Endodermal cell (in vitro differentiated cells): ENCODE measurements at regions not wholly inside any gene's neighbourhood (a gene's known extent, or its start where the extent isn't known, plus 50 kb on each side); places are given as distances from the start of the nearest gene placed in this dataset.

Source experiments
- DNase-seq: peaks from one replicate; pipeline ENCODE4 v3.0.0-alpha.2; 2017
- H3K27ac ChIP-seq: 2 replicates; pipeline ENCODE4 v1.5.1; 2013; ENCODE audit warnings: mild to moderate bottlenecking, low read depth, low read length, moderate library complexity
- H3K27me3 ChIP-seq: 2 replicates; pipeline ENCODE4 v1.6.1; 2013; ENCODE audit warnings: mild to moderate bottlenecking, low read length, moderate library complexity; ENCODE audit not compliant: insufficient read depth, control insufficient read depth, poor library complexity, severe bottlenecking
- H3K36me3 ChIP-seq: 2 replicates; pipeline ENCODE4 v1.7.0; 2013; ENCODE audit warnings: mild to moderate bottlenecking, low read length, moderate library complexity; ENCODE audit not compliant: control insufficient read depth, insufficient read depth
- H3K4me1 ChIP-seq: one replicate; pipeline ENCODE4 v1.7.0; 2013; ENCODE audit warnings: low read length; ENCODE audit not compliant: control insufficient read depth, insufficient read depth
- H3K4me3 ChIP-seq: 2 replicates; pipeline ENCODE4 v1.5.1; 2013; ENCODE audit warnings: mild to moderate bottlenecking, low read length, moderate library complexity
- H3K9ac ChIP-seq: 2 replicates; pipeline ENCODE4 v1.6.1; 2013; ENCODE audit warnings: mild to moderate bottlenecking, low read length, moderate library complexity; ENCODE audit not compliant: poor library complexity, severe bottlenecking; ENCODE audit errors: extremely low read depth
- H3K9me3 ChIP-seq: 2 replicates; pipeline ENCODE4 v1.6.1; 2013; ENCODE audit warnings: mild to moderate bottlenecking, low read length, moderate library complexity; ENCODE audit not compliant: control insufficient read depth
- H3K27ac Mint-ChIP-seq: 2 replicates; pipeline ENCODE4 v1.8.0; 2020; ENCODE audit warnings: mixed read lengths
- H3K27me3 Mint-ChIP-seq: 2 replicates; pipeline ENCODE4 v1.8.0; 2021; ENCODE audit warnings: mild to moderate bottlenecking, mixed read lengths; ENCODE audit not compliant: insufficient read depth
- H3K36me3 Mint-ChIP-seq: 2 replicates; pipeline ENCODE4 v1.8.0; 2020; ENCODE audit warnings: low read depth, mixed read lengths
- H3K4me1 Mint-ChIP-seq: 2 replicates; pipeline ENCODE4 v1.8.0; 2020; ENCODE audit warnings: mixed read lengths
- H3K4me3 Mint-ChIP-seq: 2 replicates; pipeline ENCODE4 v1.8.0; 2020; ENCODE audit warnings: mild to moderate bottlenecking, moderate library complexity, mixed read lengths
- H3K9me3 Mint-ChIP-seq: 2 replicates; pipeline ENCODE4 v1.8.0; 2020; ENCODE audit warnings: mild to moderate bottlenecking, mixed read lengths
- WGBS, 2 experiments: methylation state at CpG; one replicate each; pipeline versions ENCODE4 v1.1.5 to v1.1.7; 2013; ENCODE audit warnings: missing lambda C conversion rate in 2 of 2, mixed read lengths in 1 of 2; ENCODE audit not compliant: insufficient coverage in 1 of 2, insufficient read length in 1 of 2; 5-methylcytosine and 5-hydroxymethylcytosine counted together
- TF ChIP-seq, protein P1 (sequence below): fragments of 200-600 bp; sonication (generic); conservative IDR thresholded peaks from 2 replicates; pipeline ENCODE4 v1.5.0; 2021; ENCODE audit warnings: antibody characterized with exemption, mild to moderate bottlenecking

DNA sequence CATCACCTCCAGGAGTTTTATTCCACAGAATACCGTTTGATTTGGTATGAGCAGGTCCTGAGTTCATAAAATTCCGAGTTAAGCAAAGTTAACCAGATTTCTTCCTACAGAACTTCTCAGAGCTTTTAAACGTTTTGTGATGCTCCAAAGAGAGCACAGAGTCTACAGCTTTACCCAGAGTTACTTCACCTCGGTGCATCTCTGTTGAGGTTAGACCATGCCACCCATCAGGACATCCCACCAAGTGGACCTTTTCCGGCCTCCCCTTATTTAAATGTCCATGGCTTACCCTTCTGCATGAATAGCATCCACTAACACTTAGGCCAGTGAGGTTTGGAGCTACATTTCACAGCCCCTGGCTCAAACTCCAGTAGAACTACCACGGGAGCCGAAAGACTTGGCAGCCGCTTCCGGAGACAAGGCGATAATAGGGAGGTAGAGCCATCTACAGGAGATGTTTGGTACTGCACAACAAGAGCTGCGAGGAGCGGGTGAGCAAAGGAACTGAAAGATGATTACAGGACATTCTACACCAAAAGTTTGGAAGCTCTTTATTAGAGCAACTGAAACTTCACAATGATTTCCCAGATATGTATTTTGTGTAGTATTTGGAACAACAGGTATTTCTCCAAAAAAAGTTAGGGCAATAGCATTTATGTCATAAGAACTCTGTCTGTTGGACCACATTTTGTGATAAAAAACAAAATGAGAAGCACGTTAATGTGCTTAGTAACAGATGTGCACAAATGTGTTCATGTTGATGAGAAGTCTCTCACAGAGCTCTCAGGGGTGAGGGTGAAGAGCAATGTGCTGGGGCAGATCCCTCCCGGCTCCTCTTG is 174.7 kb downstream of the HERPUD2 start:
- WGBS, 2 experiments: 44 to 45% methylated on average over 12 to 14 of the region's 14 CpGs
- no peaks in the 10 kb centered on the region for H3K4me1 ChIP-seq
- Mint-ChIP-seq H3K4me1 (no peaks in the 10 kb centered on the region), H3K9me3 (no peaks in the 10 kb centered on the region), H3K27me3 (peaks cover 39% of the 10 kb centered on the region), H3K36me3 (no peaks in the 10 kb centered on the region), H3K4me3 (no peak overlapping the region), H3K27ac (no peak overlapping the region)
- H3K27me3 ChIP-seq: peaks cover 18% of the 10 kb centered on the region
- H3K27ac ChIP-seq: no peak overlapping the region
- no peaks in the 10 kb centered on the region for H3K36me3 ChIP-seq
- TF ChIP-seq, protein P1, sequence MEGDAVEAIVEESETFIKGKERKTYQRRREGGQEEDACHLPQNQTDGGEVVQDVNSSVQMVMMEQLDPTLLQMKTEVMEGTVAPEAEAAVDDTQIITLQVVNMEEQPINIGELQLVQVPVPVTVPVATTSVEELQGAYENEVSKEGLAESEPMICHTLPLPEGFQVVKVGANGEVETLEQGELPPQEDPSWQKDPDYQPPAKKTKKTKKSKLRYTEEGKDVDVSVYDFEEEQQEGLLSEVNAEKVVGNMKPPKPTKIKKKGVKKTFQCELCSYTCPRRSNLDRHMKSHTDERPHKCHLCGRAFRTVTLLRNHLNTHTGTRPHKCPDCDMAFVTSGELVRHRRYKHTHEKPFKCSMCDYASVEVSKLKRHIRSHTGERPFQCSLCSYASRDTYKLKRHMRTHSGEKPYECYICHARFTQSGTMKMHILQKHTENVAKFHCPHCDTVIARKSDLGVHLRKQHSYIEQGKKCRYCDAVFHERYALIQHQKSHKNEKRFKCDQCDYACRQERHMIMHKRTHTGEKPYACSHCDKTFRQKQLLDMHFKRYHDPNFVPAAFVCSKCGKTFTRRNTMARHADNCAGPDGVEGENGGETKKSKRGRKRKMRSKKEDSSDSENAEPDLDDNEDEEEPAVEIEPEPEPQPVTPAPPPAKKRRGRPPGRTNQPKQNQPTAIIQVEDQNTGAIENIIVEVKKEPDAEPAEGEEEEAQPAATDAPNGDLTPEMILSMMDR: peak; percentile 93
- peak; percentile 88 for DNase-seq
- H3K4me3 ChIP-seq: no peak overlapping the region
- H3K9ac ChIP-seq: no peak overlapping the region
- no peaks in the 10 kb centered on the region for H3K9me3 ChIP-seq

DNA sequence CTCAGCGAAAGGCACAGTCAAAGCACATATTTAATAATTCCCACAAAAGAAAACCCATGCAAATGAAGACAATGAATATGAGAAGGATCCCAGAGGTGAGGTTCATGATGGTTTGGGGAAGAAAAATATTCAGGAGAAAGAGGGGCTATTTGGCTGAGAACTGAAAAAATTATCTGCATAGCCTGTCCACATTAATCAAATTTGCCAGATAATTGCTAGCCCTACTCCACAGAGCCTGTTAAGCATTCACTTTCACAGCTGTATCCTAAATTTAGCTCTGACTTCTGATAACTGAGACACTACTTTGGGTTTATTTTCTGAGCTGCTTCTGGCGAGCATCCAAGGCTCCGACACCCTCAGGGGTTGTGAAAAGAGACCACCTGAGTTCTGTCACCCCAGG is 176.2 kb downstream of the HERPUD2 start:
- Mint-ChIP-seq H3K9me3 (no peaks in the 10 kb centered on the region), H3K4me1 (no peaks in the 10 kb centered on the region), H3K4me3 (no peak overlapping the region), H3K27me3 (peaks cover 36% of the 10 kb centered on the region), H3K36me3 (no peaks in the 10 kb centered on the region), H3K27ac (no peak overlapping the region)
- Histone ChIP-seq H3K9me3 (no peaks in the 10 kb centered on the region), H3K27me3 (peaks cover 15% of the 10 kb centered on the region), H3K4me1 (no peaks in the 10 kb centered on the region), H3K4me3 (no peak overlapping the region), H3K36me3 (no peaks in the 10 kb centered on the region), H3K9ac (no peak overlapping the region), H3K27ac (no peak overlapping the region)
- no peak for DNase-seq
- 92 to 97% methylated on average over 2 to 3 of the region's 3 CpGs for WGBS, 2 experiments
- TF ChIP-seq, protein P1: no peak

GRCh38 chr7:35516498-35516897 is 178.4 kb downstream of the HERPUD2 start:
- TF ChIP-seq, protein P1: no peak

More at GRCh38 chr7:35516498-35516897, 178.4 kb downstream of the HERPUD2 start:
- Histone ChIP-seq H3K9me3 (no peaks in the 10 kb centered on the region), H3K9ac (no peak overlapping the region), H3K4me1 (no peaks in the 10 kb centered on the region), H3K27me3 (peaks cover 11% of the 10 kb centered on the region), H3K27ac (no peak overlapping the region), H3K4me3 (no peak overlapping the region), H3K36me3 (no peaks in the 10 kb centered on the region)
- H3K27me3 Mint-ChIP-seq: peaks cover 35% of the 10 kb centered on the region
- H3K9me3 Mint-ChIP-seq: no peaks in the 10 kb centered on the region
- H3K27ac Mint-ChIP-seq: no peak overlapping the region
- DNase-seq: no peak
- no peaks in the 10 kb centered on the region for H3K4me1 Mint-ChIP-seq
- WGBS, 2 experiments: 95% methylated on average over 1 of the region's 1 CpG; no CpG with 5 or more reads in 1 of the 2 experiments
- H3K4me3 Mint-ChIP-seq: no peak overlapping the region
- no peaks in the 10 kb centered on the region for H3K36me3 Mint-ChIP-seq
